A673 (cell line): ENCODE measurements at regions not wholly inside any gene's neighbourhood (a gene's known extent, or its start where the extent isn't known, plus 50 kb on each side); places are given as distances from the start of the nearest gene placed in this dataset.

Experiments used
- CTCF ChIP-seq: fragments of 300-800, 200-600 bp; sonication (generic); conservative IDR thresholded peaks from 2 replicates; pipeline ENCODE4 v1.5.1; 2017; ENCODE audit warnings: low read depth, mild to moderate bottlenecking, antibody characterized with exemption, low read length, moderate library complexity, mixed read lengths
- EZH2 ChIP-seq: fragments of 200-600 bp; sonication (generic); IDR thresholded peaks from 2 replicates; pipeline ENCODE4 v1.6.1; 2017; ENCODE audit warnings: borderline replicate concordance, low read depth, mild to moderate bottlenecking, mixed read lengths, antibody characterized with exemption, low read length; ENCODE audit not compliant: poor library complexity, severe bottlenecking

GRCh38 chr16:58863042-58863441 lies 128.9 kb upstream of the GOT2 start:
- no peak for TF ChIP-seq CTCF
- TF ChIP-seq EZH2, result no peak
